GM12878 (cell line): ENCODE measurements at regions not wholly inside any gene's neighbourhood (a gene's known extent, or its start where the extent isn't known, plus 50 kb on each side); places are given as distances from the start of the nearest gene placed in this dataset.

Experiments used
- ASH2L ChIP-seq: fragments of 300-600, 200-600 bp; sonication (generic); IDR thresholded peaks from 2 replicates; pipeline ENCODE4 v1.6.1; 2017; ENCODE audit warnings: low read depth, mild to moderate bottlenecking, borderline replicate concordance
- BMI1 ChIP-seq: fragments of 450-650 bp; IDR thresholded peaks from 2 replicates; pipeline ENCODE4 v1.6.1; 2016; ENCODE audit warnings: mild to moderate bottlenecking, moderate library complexity, borderline replicate concordance
- GATAD2B ChIP-seq: fragments of 450-650 bp; conservative IDR thresholded peaks from 2 replicates; pipeline ENCODE4 v1.6.1; 2017; ENCODE audit warnings: low read depth, mild to moderate bottlenecking, moderate library complexity
- HDGF ChIP-seq: fragments of 450-650 bp; IDR thresholded peaks from 2 replicates; pipeline ENCODE4 v1.6.1; 2016; ENCODE audit warnings: antibody characterized with exemption
- MAX ChIP-seq: IDR thresholded peaks from 2 replicates; pipeline ENCODE4 v1.6.1; 2012; ENCODE audit warnings: low read depth, low read length, improper control_type of control experiment
- MEF2B ChIP-seq: fragments of 450-650 bp; IDR thresholded peaks from 2 replicates; pipeline ENCODE4 v1.6.1; 2018; ENCODE audit warnings: mild to moderate bottlenecking, moderate library complexity; ENCODE audit not compliant: partially characterized antibody, poor library complexity, severe bottlenecking
- MTA3 ChIP-seq: IDR thresholded peaks from 2 replicates; pipeline ENCODE4 v1.6.1; 2012; ENCODE audit warnings: low read length, inconsistent platforms, borderline replicate concordance
- NBN ChIP-seq: fragments of 450-650 bp; IDR thresholded peaks from 2 replicates; pipeline ENCODE4 v1.6.1; 2016
- NFYA ChIP-seq: IDR thresholded peaks from 2 replicates; pipeline ENCODE4 v1.6.1; 2011; ENCODE audit warnings: low read depth, mild to moderate bottlenecking, low read length, improper control_type of control experiment, borderline replicate concordance
- NR2F1 ChIP-seq: fragments of 450-650 bp; conservative IDR thresholded peaks from 2 replicates; pipeline ENCODE4 v1.6.1; 2017; ENCODE audit warnings: mild to moderate bottlenecking
- PAX8 ChIP-seq: fragments of 450-650 bp; IDR thresholded peaks from 2 replicates; pipeline ENCODE4 v1.6.1; 2017; ENCODE audit warnings: mild to moderate bottlenecking, moderate library complexity
- POLR2A ChIP-seq: IDR thresholded peaks from 2 replicates; pipeline ENCODE4 v1.6.1; 2011; ENCODE audit warnings: low read depth, mild to moderate bottlenecking, low read length
- SREBF2 ChIP-seq: IDR thresholded peaks from 2 replicates; pipeline ENCODE4 v1.6.1; 2012; ENCODE audit warnings: mild to moderate bottlenecking, low read length
- ZBTB40 ChIP-seq: fragments of 450-650 bp; IDR thresholded peaks from 2 replicates; pipeline ENCODE4 v1.6.1; 2016; ENCODE audit warnings: mild to moderate bottlenecking, moderate library complexity, borderline replicate concordance
- ZNF592 ChIP-seq: fragments of 450-650 bp; IDR thresholded peaks from 2 replicates; pipeline ENCODE4 v1.6.1; 2017; ENCODE audit warnings: mild to moderate bottlenecking, moderate library complexity
- TF ChIP-seq, protein P1 (sequence below): IDR thresholded peaks from 2 replicates; pipeline ENCODE4 v1.6.1; 2012; ENCODE audit warnings: low read depth, low read length, improper control_type of control experiment
- TF ChIP-seq, protein P2 (sequence below): fragments of 450-650 bp; formaldehyde crosslinking; IDR thresholded peaks from 2 replicates; pipeline ENCODE4 v1.4.0; 2020; ENCODE audit warnings: mild to moderate bottlenecking, moderate library complexity

GRCh38 chr2:9769171-9770005 is 73.9 kb upstream of the TAF1B start (continued):
- TF ChIP-seq BMI1 (peak; percentile 94), POLR2A (no peak), MTA3 (no peak), NR2F1 (peak; percentile 71), ASH2L (no peak), MEF2B (peak; percentile 40), MAX (0 out of 2 replicates have a peak, but pooled peaks have one; percentile 30), ZNF592 (no peak), SREBF2 (no peak), HDGF (0 out of 2 replicates have a peak, but pooled peaks have one; percentile 34), PAX8 (no peak), NBN (peak; percentile 46; the same call in 1 of the 2 replicates), GATAD2B (peak; percentile 62; the same call in 1 of the 2 replicates), NFYA (no peak), ZBTB40 (no peak)
- TF ChIP-seq, protein P1, sequence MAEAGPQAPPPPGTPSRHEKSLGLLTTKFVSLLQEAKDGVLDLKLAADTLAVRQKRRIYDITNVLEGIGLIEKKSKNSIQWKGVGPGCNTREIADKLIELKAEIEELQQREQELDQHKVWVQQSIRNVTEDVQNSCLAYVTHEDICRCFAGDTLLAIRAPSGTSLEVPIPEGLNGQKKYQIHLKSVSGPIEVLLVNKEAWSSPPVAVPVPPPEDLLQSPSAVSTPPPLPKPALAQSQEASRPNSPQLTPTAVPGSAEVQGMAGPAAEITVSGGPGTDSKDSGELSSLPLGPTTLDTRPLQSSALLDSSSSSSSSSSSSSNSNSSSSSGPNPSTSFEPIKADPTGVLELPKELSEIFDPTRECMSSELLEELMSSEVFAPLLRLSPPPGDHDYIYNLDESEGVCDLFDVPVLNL, result no peak
- TF ChIP-seq, protein P2, sequence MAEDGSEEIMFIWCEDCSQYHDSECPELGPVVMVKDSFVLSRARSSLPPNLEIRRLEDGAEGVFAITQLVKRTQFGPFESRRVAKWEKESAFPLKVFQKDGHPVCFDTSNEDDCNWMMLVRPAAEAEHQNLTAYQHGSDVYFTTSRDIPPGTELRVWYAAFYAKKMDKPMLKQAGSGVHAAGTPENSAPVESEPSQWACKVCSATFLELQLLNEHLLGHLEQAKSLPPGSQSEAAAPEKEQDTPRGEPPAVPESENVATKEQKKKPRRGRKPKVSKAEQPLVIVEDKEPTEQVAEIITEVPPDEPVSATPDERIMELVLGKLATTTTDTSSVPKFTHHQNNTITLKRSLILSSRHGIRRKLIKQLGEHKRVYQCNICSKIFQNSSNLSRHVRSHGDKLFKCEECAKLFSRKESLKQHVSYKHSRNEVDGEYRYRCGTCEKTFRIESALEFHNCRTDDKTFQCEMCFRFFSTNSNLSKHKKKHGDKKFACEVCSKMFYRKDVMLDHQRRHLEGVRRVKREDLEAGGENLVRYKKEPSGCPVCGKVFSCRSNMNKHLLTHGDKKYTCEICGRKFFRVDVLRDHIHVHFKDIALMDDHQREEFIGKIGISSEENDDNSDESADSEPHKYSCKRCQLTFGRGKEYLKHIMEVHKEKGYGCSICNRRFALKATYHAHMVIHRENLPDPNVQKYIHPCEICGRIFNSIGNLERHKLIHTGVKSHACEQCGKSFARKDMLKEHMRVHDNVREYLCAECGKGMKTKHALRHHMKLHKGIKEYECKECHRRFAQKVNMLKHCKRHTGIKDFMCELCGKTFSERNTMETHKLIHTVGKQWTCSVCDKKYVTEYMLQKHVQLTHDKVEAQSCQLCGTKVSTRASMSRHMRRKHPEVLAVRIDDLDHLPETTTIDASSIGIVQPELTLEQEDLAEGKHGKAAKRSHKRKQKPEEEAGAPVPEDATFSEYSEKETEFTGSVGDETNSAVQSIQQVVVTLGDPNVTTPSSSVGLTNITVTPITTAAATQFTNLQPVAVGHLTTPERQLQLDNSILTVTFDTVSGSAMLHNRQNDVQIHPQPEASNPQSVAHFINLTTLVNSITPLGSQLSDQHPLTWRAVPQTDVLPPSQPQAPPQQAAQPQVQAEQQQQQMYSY, result no peak
